Amygdala (tissue), 56 donors: ENCODE measurements at regions not wholly inside any gene's neighbourhood (a gene's known extent, or its start where the extent isn't known, plus 50 kb on each side); places are given as distances from the start of the nearest gene placed in this dataset.

ENCODE experiments used
- DNase-seq, 56 donors: peaks; one replicate each; lab custom pipeline; 2025; lab: John Stamatoyannopoulos, UW

DNA sequence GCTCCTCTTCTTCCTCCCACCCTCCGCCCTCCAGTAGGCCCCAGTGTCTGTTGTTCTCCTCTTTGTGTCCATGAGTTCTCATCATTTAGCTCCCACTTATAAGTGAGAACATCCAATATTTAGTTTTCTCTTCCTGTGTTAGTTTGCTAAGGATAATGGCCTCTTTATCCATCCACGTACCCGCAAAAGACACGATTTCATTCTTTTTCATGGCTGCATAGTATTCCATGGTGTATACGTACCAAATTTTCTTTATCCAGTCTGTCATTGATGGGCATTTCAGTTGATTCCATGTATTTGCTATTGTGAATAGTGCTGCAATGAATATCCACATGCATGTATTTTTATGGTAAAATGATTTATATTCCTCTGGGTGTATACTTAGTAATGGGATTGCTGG lies 82.2 kb downstream of the COPS8 start:
- DNase-seq, result no peak

- no peak for DNase-seq
These were observed 84.3 kb downstream of the COPS8 start for GRCh38 chr2:237170020-237170419.

GRCh38 chr2:237171396-237171795 lies 85.7 kb downstream of the COPS8 start:
- no peak for DNase-seq

DNA sequence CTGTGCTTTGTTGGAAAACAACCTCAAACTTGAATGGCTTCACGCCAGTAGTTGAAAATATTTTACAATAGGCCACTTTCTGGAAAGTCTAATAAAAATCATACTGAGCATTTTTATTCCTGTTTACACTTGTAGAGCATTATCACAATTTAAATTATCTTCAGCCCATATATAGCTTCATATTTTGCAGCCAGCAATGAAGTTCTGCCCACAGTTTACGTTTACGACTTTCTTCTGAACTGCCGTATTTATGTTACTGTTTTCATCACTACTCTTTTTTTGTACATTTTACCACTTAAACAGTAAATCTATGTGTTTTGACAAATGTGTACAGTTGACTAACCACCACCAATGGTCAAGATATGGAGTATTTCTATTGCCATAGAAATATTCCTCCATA lies 86.2 kb downstream of the COPS8 start:
- no peak for DNase-seq

DNA sequence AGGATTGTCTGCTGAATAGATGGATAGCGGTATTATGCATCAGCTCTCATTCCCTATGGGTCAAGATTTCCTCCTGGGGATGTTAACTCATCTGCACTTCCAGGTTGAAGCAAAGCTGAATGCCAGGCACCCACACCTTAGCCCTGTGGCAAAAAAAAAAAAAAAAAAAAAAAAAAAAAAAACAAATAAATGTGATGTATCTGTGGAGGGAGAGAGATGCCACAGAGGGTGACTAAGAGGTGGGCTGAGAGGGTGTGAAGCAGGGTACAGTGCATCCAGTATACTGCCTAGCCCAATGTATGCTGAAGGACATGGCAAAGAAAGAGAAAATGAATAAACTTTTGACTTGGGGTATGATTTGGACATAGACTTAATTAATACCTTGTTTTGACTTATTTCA lies 91.4 kb downstream of the COPS8 start:
- no peak for DNase-seq

DNA sequence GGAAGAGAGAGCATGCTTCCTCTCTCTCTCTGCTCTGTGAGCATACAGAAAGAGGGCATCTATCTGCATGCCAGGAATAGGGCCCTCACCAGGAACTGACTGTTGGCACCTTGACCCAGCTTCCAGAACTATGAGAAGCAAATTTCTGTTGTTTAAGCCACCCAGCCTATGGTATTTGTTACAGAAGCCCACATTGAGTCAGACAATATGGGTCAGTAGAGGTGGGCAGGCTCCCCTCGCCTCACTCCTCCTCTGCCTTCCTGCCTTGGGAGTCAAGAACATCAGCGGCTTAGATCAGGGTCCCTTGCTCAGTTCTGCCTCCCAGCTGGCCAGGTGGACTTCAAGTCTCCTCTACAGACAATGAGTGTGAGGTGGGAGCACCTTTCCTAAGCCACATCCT lies 92.3 kb downstream of the COPS8 start:
- no peak for DNase-seq

- DNase-seq, result no peak
These were observed 92.7 kb downstream of the COPS8 start for GRCh38 chr2:237178396-237178795.

- DNase-seq, result no peak
These were observed 93.5 kb downstream of the COPS8 start for GRCh38 chr2:237179161-237179560.

DNA sequence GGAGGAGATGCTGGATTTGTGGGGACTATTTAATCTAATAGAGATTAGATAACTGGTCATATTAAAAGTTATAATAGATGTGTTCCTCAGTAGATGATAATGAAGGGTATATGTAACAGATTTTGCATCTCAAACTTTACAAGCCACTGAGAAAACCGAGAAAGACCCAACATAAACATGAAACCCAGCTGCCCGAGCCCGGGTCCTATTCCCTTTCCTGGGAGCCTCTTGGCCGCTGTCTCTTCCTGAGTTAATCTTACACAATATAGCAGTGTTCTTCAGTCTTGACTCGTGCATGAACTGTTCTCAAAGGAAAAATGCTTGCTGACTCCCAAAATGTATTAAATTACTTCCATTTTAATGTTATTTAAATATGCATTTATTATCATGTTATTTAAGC lies 94.5 kb downstream of the COPS8 start:
- DNase-seq, result no peak

- no peak for DNase-seq
These were observed 95.3 kb downstream of the COPS8 start for GRCh38 chr2:237180987-237181386.

GRCh38 chr2:237181844-237182243 lies 96.2 kb downstream of the COPS8 start:
- DNase-seq, result no peak

- no peak for DNase-seq
These were observed 96.9 kb downstream of the COPS8 start for GRCh38 chr2:237182422-237183123.

DNA sequence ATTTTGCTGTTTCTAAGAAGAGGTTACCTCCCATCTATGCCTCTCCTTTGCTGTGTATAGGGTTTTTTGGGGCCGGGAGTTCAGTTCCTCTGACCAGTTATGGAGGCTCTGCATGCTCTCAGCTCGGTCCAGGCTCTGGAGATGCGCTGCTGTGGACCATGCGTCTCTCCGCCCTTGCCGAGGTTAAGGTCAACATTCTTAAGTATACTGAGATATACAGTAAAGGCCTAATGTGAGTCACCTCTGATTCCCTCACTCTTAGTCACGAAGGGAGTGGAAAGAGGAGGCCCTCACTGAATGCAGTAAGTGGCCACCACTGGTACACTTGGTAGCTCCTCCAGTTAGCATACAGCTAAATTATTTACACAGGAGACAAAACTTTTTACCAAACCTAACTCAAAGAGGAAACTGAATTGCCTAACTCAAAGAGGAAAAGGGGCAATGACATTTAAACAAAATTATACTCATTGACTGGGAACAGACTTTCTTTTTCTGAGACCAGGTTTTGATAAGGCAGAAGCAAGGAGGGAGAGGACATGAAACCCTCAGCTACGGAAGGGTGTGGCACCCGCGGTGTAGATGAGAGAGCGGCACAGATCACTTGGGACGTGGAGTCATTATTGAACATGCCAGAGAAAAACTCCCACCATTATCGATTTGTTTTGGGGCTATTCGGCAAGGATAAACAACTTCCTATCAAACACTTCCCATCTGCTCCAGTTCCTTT lies 98.7 kb downstream of the COPS8 start:
- no peak for DNase-seq

GRCh38 chr2:237184919-237185552 lies 99.3 kb downstream of the COPS8 start:
- DNase-seq, result no peak

- no peak for DNase-seq
These were observed 99.8 kb downstream of the COPS8 start for GRCh38 chr2:237185553-237185925.

DNA sequence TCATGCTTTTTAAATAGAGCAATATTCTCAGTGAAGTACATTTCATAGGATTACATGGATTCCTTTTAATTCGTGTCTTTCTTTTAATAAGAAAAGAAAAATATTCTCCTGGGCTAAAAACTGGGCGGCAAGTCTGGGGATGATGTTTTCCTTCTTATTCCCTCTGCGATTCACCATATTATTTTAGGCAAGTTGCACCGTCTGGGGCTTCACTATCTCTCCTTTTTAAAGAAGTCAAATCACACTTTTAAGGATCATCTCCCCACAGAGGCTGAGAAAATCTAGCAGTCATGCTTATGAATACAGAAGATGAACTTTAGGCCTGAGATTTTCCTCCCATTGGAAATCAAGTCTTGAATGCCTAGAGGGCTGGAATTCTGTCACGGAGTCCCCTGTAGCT lies 104.1 kb downstream of the COPS8 start:
- no peak for DNase-seq

DNA sequence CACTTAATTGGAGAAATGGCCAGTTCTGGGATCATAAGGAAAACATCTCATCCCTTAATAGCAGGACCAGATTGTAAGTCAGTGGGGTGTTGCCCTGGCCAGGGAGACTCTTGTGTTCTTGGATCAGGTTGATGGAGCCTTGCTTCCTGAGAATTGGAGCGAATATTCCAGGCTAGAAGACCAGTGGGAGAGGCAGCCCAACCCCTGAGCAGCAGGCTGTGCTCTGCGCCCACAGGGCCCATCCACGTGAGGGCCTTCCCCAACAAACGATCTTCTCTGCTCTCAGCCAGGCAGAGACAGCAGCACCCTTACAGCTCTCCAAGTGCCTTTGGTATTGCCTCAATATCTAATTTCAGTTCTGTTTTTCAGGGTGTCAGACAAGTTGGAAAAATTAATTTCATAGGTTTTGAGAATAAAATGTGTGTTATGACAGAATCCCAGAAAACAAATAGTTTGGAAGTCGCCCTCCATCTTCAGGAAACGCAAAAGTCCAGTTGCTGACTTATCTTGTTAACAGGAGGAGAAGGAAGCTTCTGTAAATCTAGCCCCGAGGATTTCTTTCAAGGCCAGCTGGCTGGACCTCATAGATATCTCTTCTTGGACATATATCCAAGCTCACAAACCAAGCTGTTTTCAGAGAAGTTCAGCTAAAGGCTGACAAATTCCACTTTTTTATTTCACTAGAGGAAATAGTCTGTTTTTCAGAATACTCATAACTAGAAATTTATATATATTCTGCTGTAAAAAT lies 105.5 kb downstream of the COPS8 start:
- no peak for DNase-seq

- DNase-seq, result no peak
These were observed 106.0 kb downstream of the COPS8 start for GRCh38 chr2:237191714-237192081.

DNA sequence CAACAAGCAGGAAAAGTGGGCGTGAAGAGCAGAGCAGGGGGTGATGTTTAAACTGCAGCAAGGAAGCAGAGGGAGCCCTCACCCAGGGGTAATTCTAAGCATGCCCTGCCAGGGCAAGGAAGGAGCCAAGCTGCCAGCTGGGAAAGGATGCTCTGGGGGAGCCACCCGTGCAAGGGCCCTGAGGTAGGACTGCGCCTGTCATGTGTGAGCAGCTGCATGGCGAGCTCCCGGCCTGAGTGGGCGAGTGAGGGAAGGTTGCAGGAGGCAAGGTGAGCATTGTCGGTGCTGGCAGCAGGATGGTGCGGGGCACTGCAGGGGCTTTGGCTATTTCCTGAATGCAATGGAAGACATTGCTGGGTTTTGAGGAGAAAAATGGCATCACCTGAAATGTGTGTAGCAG lies 107.2 kb downstream of the COPS8 start:
- DNase-seq, result no peak

- DNase-seq, result no peak
These were observed 107.7 kb downstream of the COPS8 start for GRCh38 chr2:237193436-237193835.

DNA sequence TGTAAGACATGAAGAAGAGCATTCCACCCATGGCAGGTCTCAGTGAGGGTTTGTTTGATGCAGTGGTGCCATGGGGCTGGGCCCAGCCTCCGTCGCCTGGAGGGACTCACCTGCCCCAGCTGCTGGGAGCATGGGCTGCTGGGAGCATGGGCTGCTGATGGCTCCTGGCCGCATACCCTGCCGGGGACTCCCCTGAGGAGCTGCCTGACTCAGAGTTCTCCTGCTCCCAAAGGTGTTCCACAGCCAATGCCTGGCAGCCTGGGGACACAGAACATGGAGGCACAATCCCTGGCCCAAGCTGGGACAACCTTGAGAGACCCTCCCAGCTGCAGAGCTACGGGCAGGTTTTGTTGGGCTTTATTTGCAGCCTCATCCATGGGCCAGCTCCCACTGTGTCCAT lies 108.4 kb downstream of the COPS8 start:
- no peak for DNase-seq
